ENCODE measurements at regions not wholly inside any gene's neighbourhood (a gene's known extent, or its start where the extent isn't known, plus 50 kb on each side); places are given as distances from the start of the nearest gene placed in this dataset.

DNA sequence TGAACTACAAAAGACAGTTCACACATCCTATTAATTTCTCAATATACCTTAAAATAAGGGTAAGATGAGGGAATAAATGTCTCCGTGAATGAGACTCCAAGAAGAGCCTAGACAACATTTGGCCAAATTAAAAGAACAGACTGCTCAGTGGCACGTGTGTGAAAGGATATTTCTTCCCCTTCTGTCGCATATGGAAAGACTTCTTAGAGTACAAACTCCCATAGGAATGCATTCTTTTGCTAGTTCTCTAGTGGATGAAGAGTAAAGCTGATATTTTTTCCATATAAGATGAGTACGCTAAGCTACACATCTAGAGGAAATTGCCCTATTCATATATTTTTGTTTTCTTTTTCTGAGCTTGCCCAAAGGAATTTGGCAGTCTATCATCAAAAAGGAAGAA lies 710.0 kb upstream of the ID2 start:
- Histone ChIP-seq H3K9me3 (no peaks in the 10 kb centered on the region), H3K36me3 (ENCODE audit: control insufficient read depth, insufficient read depth, low read length) (no peaks in the 10 kb centered on the region), H3K4me3 (ENCODE audit: low read depth, low read length) (no peak overlapping the region), H3K27me3 (replicated peaks; ENCODE audit: control insufficient read depth, insufficient read depth, low read length) (no peaks in the 10 kb centered on the region), H3K4me1 (no peaks in the 10 kb centered on the region)
- DNase-seq: no peak
- H3K4me1 Mint-ChIP-seq (ENCODE audit: low read depth, unreplicated experiment): no peaks in the 10 kb centered on the region
- H3K4me3 Mint-ChIP-seq (ENCODE audit: unreplicated experiment): no peak overlapping the region
- H3K36me3 Mint-ChIP-seq (ENCODE audit: insufficient read depth, unreplicated experiment): no peaks in the 10 kb centered on the region
- CTCF ChIA-PET: no interaction called here
- no TSS peak for BruUV-seq (replicated peaks)
- H3K9me3 Mint-ChIP-seq (ENCODE audit: unreplicated experiment): no peaks in the 10 kb centered on the region
- H3K27me3 Mint-ChIP-seq (ENCODE audit: insufficient read depth, unreplicated experiment): peaks cover 19% of the 10 kb centered on the region
- no peak for TF ChIP-seq CTCF (IDR thresholded peaks at IDR 0.05; ENCODE audit: insufficient read depth in 1 of 2, low read depth in 1 of 2, low read length in 1 of 2, severe bottlenecking in 1 of 2, unreplicated experiment in 1 of 2)
- POLR2A ChIA-PET: no interaction called here
- H3K27ac Mint-ChIP-seq (ENCODE audit: unreplicated experiment): no peak overlapping the region
- intact Hi-C loops (cut with micrococcal nuclease; ENCODE audit: unreplicated experiment): no loop called here

GRCh38 chr2:7972670-7973069 lies 709.2 kb upstream of the ID2 start:
- Histone ChIP-seq H3K4me1 (no peaks in the 10 kb centered on the region), H3K9me3 (no peaks in the 10 kb centered on the region), H3K4me3 (ENCODE audit: low read depth, low read length) (no peak overlapping the region), H3K27me3 (replicated peaks; ENCODE audit: control insufficient read depth, insufficient read depth, low read length) (no peaks in the 10 kb centered on the region), H3K36me3 (ENCODE audit: control insufficient read depth, insufficient read depth, low read length) (no peaks in the 10 kb centered on the region)
- POLR2A ChIA-PET: no interaction called here
- H3K27me3 Mint-ChIP-seq (ENCODE audit: insufficient read depth, unreplicated experiment): peaks cover 16% of the 10 kb centered on the region
- H3K27ac Mint-ChIP-seq (ENCODE audit: unreplicated experiment): no peak overlapping the region
- H3K4me1 Mint-ChIP-seq (ENCODE audit: low read depth, unreplicated experiment): no peaks in the 10 kb centered on the region
- no peak for DNase-seq
- CTCF ChIA-PET: no interaction called here
- H3K36me3 Mint-ChIP-seq (ENCODE audit: insufficient read depth, unreplicated experiment): no peaks in the 10 kb centered on the region
- TF ChIP-seq CTCF (IDR thresholded peaks at IDR 0.05; ENCODE audit: insufficient read depth in 1 of 2, low read depth in 1 of 2, low read length in 1 of 2, severe bottlenecking in 1 of 2, unreplicated experiment in 1 of 2): no peak
- no peaks in the 10 kb centered on the region for H3K9me3 Mint-ChIP-seq (ENCODE audit: unreplicated experiment)
- intact Hi-C loops (cut with micrococcal nuclease; ENCODE audit: unreplicated experiment): no loop called here
- no peak overlapping the region for H3K4me3 Mint-ChIP-seq (ENCODE audit: unreplicated experiment)
- no TSS peak for BruUV-seq (replicated peaks)

- H3K27me3 ChIP-seq (replicated peaks; ENCODE audit: control insufficient read depth, insufficient read depth, low read length): no peaks in the 10 kb centered on the region
- ChIA-PET CTCF (no interaction called here), POLR2A (no interaction called here)
- no peaks in the 10 kb centered on the region for H3K9me3 ChIP-seq
- intact Hi-C loops (cut with micrococcal nuclease; ENCODE audit: unreplicated experiment): no loop called here
- Mint-ChIP-seq H3K27me3 (ENCODE audit: insufficient read depth, unreplicated experiment) (peaks cover 15% of the 10 kb centered on the region), H3K4me1 (ENCODE audit: low read depth, unreplicated experiment) (no peaks in the 10 kb centered on the region), H3K4me3 (ENCODE audit: unreplicated experiment) (no peak overlapping the region), H3K9me3 (ENCODE audit: unreplicated experiment) (no peaks in the 10 kb centered on the region), H3K27ac (ENCODE audit: unreplicated experiment) (no peak overlapping the region), H3K36me3 (ENCODE audit: insufficient read depth, unreplicated experiment) (no peaks in the 10 kb centered on the region)
- BruUV-seq (replicated peaks): no TSS peak
- DNase-seq: no peak
- H3K4me3 ChIP-seq (ENCODE audit: low read depth, low read length): no peak overlapping the region
- no peaks in the 10 kb centered on the region for H3K36me3 ChIP-seq (ENCODE audit: control insufficient read depth, insufficient read depth, low read length)
- TF ChIP-seq CTCF (IDR thresholded peaks at IDR 0.05; ENCODE audit: insufficient read depth in 1 of 2, low read depth in 1 of 2, low read length in 1 of 2, severe bottlenecking in 1 of 2, unreplicated experiment in 1 of 2): no peak
- H3K4me1 ChIP-seq: no peaks in the 10 kb centered on the region
These were observed 707.9 kb upstream of the ID2 start for GRCh38 chr2:7973801-7974480.

All from Caco-2 (cell line).